IMR-90 (cell line): ENCODE measurements at regions not wholly inside any gene's neighbourhood (a gene's known extent, or its start where the extent isn't known, plus 50 kb on each side); places are given as distances from the start of the nearest gene placed in this dataset.
A peak's percentile ranks its signal among the peaks of the same experiment; 100 is the strongest.

Experiments
- ATAC-seq: fragments of 200-7000 bp; cut with Tn5 transposase; 2 replicates; pipeline ENCODE4 v1.9.1; 2020; ENCODE audit warnings: low read depth, mild to moderate bottlenecking, moderate library complexity
- BruUV-seq: library from RNA; stranded (reverse); fragments of 400-500 nt; replicated peaks from 2 replicates; lab custom pipeline; 2021; lab: Mats Ljungman, UMichigan
- CTCF ChIA-PET: fragments of 300-600 bp; formaldehyde crosslinking; extraction: SDS; loops from one replicate; lab custom pipeline; 2021; ENCODE audit warnings: antibody characterized with exemption; lab: Yijun Ruan, JAX
- POLR2A ChIA-PET: fragments of 300-600 bp; sonication (Branson Sonifier 250); formaldehyde crosslinking; loops from one replicate; lab custom pipeline; 2022; ENCODE audit warnings: antibody characterized with exemption; ENCODE audit not compliant: unreplicated experiment; lab: Charles Lee
- DNase-seq: peaks from one replicate; pipeline ENCODE4 v3.0.0; 2013
- H2AFZ ChIP-seq: replicated peaks from 2 replicates; pipeline ENCODE3; 2013; ENCODE audit warnings: low read length, mild to moderate bottlenecking; ENCODE audit not compliant: poor library complexity
- H2AK5ac ChIP-seq: 2 replicates; pipeline ENCODE4 v1.6.1; 2013; ENCODE audit warnings: low read depth, low read length, inconsistent platforms
- H2AK9ac ChIP-seq: replicated peaks from 2 replicates; pipeline ENCODE3; 2013; ENCODE audit warnings: mild to moderate bottlenecking, low read depth, low read length, moderate library complexity; ENCODE audit not compliant: poor library complexity
- H2BK120ac ChIP-seq: 2 replicates; pipeline ENCODE4 v1.6.1; 2013; ENCODE audit warnings: low read depth, low read length, inconsistent platforms
- H2BK15ac ChIP-seq: 3 replicates; pipeline ENCODE4 v1.6.1; 2013; ENCODE audit warnings: low read depth, low read length, inconsistent platforms
- H2BK20ac ChIP-seq: 2 replicates; pipeline ENCODE4 v1.6.1; 2013; ENCODE audit warnings: low read depth, mild to moderate bottlenecking, inconsistent platforms, low read length, moderate library complexity
- H2BK5ac ChIP-seq: 2 replicates; pipeline ENCODE4 v1.6.1; 2013; ENCODE audit warnings: mild to moderate bottlenecking, low read depth, low read length, inconsistent platforms; ENCODE audit not compliant: poor library complexity, severe bottlenecking
- H3K14ac ChIP-seq: replicated peaks from 2 replicates; pipeline ENCODE4 v1.6.1; 2013; ENCODE audit warnings: low read depth, low read length, inconsistent platforms
- H3K18ac ChIP-seq: 2 replicates; pipeline ENCODE4 v1.6.1; 2013; ENCODE audit warnings: low read depth, low read length, control low read depth
- H3K23ac ChIP-seq: 2 replicates; pipeline ENCODE4 v1.6.1; 2013; ENCODE audit warnings: low read depth, low read length, inconsistent platforms
- H3K27ac ChIP-seq: 2 replicates; pipeline ENCODE4 v1.5.1; 2013; ENCODE audit warnings: mild to moderate bottlenecking, control low read depth, low read length; ENCODE audit not compliant: insufficient read depth
- H3K27me3 ChIP-seq: 2 replicates; pipeline ENCODE4 v1.6.1; 2013; ENCODE audit warnings: low read length; ENCODE audit not compliant: control insufficient read depth, insufficient read depth
- H3K36me3 ChIP-seq: 2 replicates; pipeline ENCODE4 v1.6.1; 2013; ENCODE audit warnings: low read length, mixed read lengths; ENCODE audit not compliant: control insufficient read depth, insufficient read depth
- H3K4ac ChIP-seq: 2 replicates; pipeline ENCODE4 v1.6.1; 2013; ENCODE audit warnings: low read depth, low read length, inconsistent platforms
- H3K4me1 ChIP-seq: 2 replicates; pipeline ENCODE4 v1.6.1; 2013; ENCODE audit warnings: low read length, mixed read lengths; ENCODE audit not compliant: control insufficient read depth, insufficient read depth
- H3K4me2 ChIP-seq: 2 replicates; pipeline ENCODE4 v1.6.1; 2013; ENCODE audit warnings: low read depth, mild to moderate bottlenecking, control low read depth, low read length, moderate library complexity
- H3K4me3 ChIP-seq: 2 replicates; pipeline ENCODE4 v1.5.1; 2013; ENCODE audit warnings: low read depth, mild to moderate bottlenecking, control low read depth, low read length, moderate library complexity; ENCODE audit not compliant: insufficient read depth
- H3K56ac ChIP-seq: 2 replicates; pipeline ENCODE4 v1.6.1; 2013; ENCODE audit warnings: low read length, inconsistent platforms; ENCODE audit not compliant: insufficient read depth; ENCODE audit errors: extremely low read depth
- H3K79me1 ChIP-seq, 2 experiments: 2 replicates each; pipeline ENCODE4 v1.6.1; 2013; ENCODE audit warnings: low read length in 2 of 2, inconsistent platforms in 1 of 2, low read depth in 1 of 2
- H3K9ac ChIP-seq: 2 replicates; pipeline ENCODE4 v1.6.1; 2013; ENCODE audit warnings: low read depth, low read length, control low read depth
- H3K9me1 ChIP-seq: 2 replicates; pipeline ENCODE4 v1.6.1; 2013; ENCODE audit warnings: low read length, inconsistent platforms; ENCODE audit not compliant: insufficient read depth
- H3K9me3 ChIP-seq: 2 replicates; pipeline ENCODE4 v1.6.1; 2013; ENCODE audit warnings: low read length; ENCODE audit not compliant: control insufficient read depth, insufficient read depth
- H4K20me1 ChIP-seq: 2 replicates; pipeline ENCODE4 v1.6.1; 2013; ENCODE audit warnings: low read length, inconsistent platforms; ENCODE audit not compliant: insufficient read depth
- H4K5ac ChIP-seq: 2 replicates; pipeline ENCODE4 v1.6.1; 2013; ENCODE audit warnings: mild to moderate bottlenecking, low read depth, low read length, control low read depth
- H4K8ac ChIP-seq, 2 experiments: 2 replicates each; pipeline ENCODE4 v1.6.1; 2013; ENCODE audit warnings: low read depth in 2 of 2, low read length in 2 of 2, control low read depth in 1 of 2, inconsistent platforms in 1 of 2
- H4K91ac ChIP-seq: 2 replicates; pipeline ENCODE4 v1.6.1; 2013; ENCODE audit warnings: low read depth, low read length, inconsistent platforms; ENCODE audit not compliant: insufficient read depth
- CHD1 ChIP-seq: IDR thresholded peaks from 2 replicates; pipeline ENCODE4 v1.6.1; 2012; ENCODE audit warnings: low read depth, low read length, improper control_type of control experiment
- WGBS, 2 experiments: methylation state at CpG; one replicate each; pipeline versions ENCODE4 v1.1.5 to v1.1.7; 2013; ENCODE audit warnings: missing lambda C conversion rate in 2 of 2; ENCODE audit not compliant: insufficient read length in 1 of 2; ENCODE audit errors: extremely low coverage in 2 of 2; 5-methylcytosine and 5-hydroxymethylcytosine counted together
- dilution Hi-C: fragments of 300-500 bp; cut with HindIII; formaldehyde crosslinking; loops from one replicate; pipeline ENCODE4 v1.14.3; 2018; ENCODE audit warnings: low sequenced_read_pairs; ENCODE audit not compliant: unreplicated experiment
- in situ Hi-C: fragments of 300-500 bp; cut with MboI; formaldehyde crosslinking; loops from 3 replicates; pipeline ENCODE4 v1.14.3; 2019; ENCODE audit warnings: low sequenced_read_pairs, inconsistent platforms, mixed read lengths
- intact Hi-C: fragments of 100-400 bp; cut with micrococcal nuclease; formaldehyde crosslinking; loops from 2 replicates; pipeline ENCODE4 v1.10.0; 2022

- H3K4me3 ChIP-seq, result no peak overlapping the region
- H3K9me3 ChIP-seq, result no peaks in the 10 kb centered on the region
- peaks cover 5% of the 10 kb centered on the region; the same call in 1 of the 2 replicates for H3K9me1 ChIP-seq
- H3K27ac ChIP-seq, result no peak overlapping the region
- 0% methylated on average over 1 of the region's 9 CpGs; no CpG with 5 or more reads in 1 of the 2 experiments for WGBS, 2 experiments
- ChIA-PET CTCF (interaction anchor here (0.6 to 2.2 kb wide), 20 partner anchors 10 to 547 kb away, joined by 3 to 8 read pairs (median 4); no protein-coding TSS in a partner anchor), POLR2A (no interaction called here)
- no peak overlapping the region for H2BK15ac ChIP-seq
- in situ Hi-C loops, result loop anchor here (5.0 kb wide), 1 partner anchor 534 kb away; no protein-coding TSS in a partner anchor
- DNase-seq, result no peak
- no peak overlapping the region for H2BK120ac ChIP-seq
- no peaks in the 10 kb centered on the region for H3K4me1 ChIP-seq
- no peaks in the 10 kb centered on the region for H3K36me3 ChIP-seq
- no peak overlapping the region; the same call in 1 of the 2 replicates for H2BK20ac ChIP-seq
- H3K56ac ChIP-seq, result no peak overlapping the region
- dilution Hi-C loops, result no loop called here
- intact Hi-C loops, result loop anchor here (2.0 to 10.0 kb wide), 6 partner anchors 69 to 547 kb away; no protein-coding TSS in a partner anchor
- H3K4ac ChIP-seq, result no peak overlapping the region
- H4K8ac ChIP-seq, result no peak overlapping the region
- H2AFZ ChIP-seq, result peak overlapping the region; percentile 89
- H2BK5ac ChIP-seq, result no peak overlapping the region
- H3K79me1 ChIP-seq, result no peaks in the 10 kb centered on the region
- ATAC-seq, result no peak; the same call in 1 of the 2 replicates
- H3K23ac ChIP-seq, result no peak overlapping the region
- H3K27me3 ChIP-seq, result peaks cover 6% of the 10 kb centered on the region; the same call in 1 of the 2 replicates
- no peak overlapping the region for H3K4me2 ChIP-seq
- no peak overlapping the region for H3K18ac ChIP-seq
- H3K14ac ChIP-seq, result no peak overlapping the region
- H4K5ac ChIP-seq, result no peak overlapping the region
- no peak overlapping the region for H2AK9ac ChIP-seq
- no peaks in the 10 kb centered on the region for H4K20me1 ChIP-seq
- no peak overlapping the region for H4K91ac ChIP-seq
- no peak for TF ChIP-seq CHD1
- no peak overlapping the region for H2AK5ac ChIP-seq
- H3K9ac ChIP-seq, result no peak overlapping the region
- no TSS peak for BruUV-seq
These were observed 74.1 kb upstream of the KCNMA1 start for GRCh38 chr10:77711683-77712049.
